NB4 (cell line): ENCODE measurements at regions not wholly inside any gene's neighbourhood (a gene's known extent, or its start where the extent isn't known, plus 50 kb on each side); places are given as distances from the start of the nearest gene placed in this dataset.

ENCODE experiments used
- DNase-seq: peaks from one replicate; pipeline ENCODE4 v3.0.0; 2010; ENCODE audit warnings: low read depth
- H3K4me3 ChIP-seq: one replicate; pipeline ENCODE4 v1.5.1; 2011; ENCODE audit warnings: mild to moderate bottlenecking, low read depth, low read length, moderate library complexity
- MYC ChIP-seq: IDR thresholded peaks from 2 replicates; pipeline ENCODE4 v1.6.1; 2011; ENCODE audit warnings: low read depth, low read length
- POLR2A ChIP-seq: IDR thresholded peaks from 2 replicates; pipeline ENCODE4 v1.6.1; 2011; ENCODE audit warnings: mild to moderate bottlenecking; ENCODE audit not compliant: insufficient read length; ENCODE audit errors: extremely low read depth
- TF ChIP-seq, protein P1 (sequence below): IDR thresholded peaks from 2 replicates; pipeline ENCODE4 v1.6.1; 2011; ENCODE audit warnings: low read depth, low read length
- TF ChIP-seq, protein P2 (sequence below): IDR thresholded peaks from one replicate; pipeline ENCODE4 v1.5.1; 2012; ENCODE audit warnings: low read depth, low read length

DNA sequence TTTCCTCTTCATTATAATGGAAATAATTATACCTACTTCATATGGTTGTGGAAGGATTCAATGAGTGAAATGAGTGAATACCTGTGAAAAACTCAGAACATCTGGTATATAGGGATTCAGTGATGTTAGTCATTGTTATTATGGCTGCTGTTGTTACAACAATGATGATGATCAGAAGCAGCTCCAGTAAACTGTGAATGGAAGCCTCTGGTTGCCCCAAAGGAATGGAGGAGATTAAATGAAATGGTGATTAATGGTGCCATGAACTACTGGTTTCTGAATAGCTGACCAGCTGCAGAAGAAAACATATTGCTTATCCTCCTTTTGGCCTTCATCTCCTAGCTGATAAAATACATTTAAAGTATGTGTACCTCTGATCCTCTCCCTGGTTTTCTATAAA lies 372.0 kb downstream of the ARHGEF28 start:
- DNase-seq: no peak
- H3K4me3 ChIP-seq: no peak overlapping the region
- no peak for TF ChIP-seq POLR2A
- TF ChIP-seq, protein P1, sequence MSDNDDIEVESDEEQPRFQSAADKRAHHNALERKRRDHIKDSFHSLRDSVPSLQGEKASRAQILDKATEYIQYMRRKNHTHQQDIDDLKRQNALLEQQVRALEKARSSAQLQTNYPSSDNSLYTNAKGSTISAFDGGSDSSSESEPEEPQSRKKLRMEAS: no peak
- TF ChIP-seq MYC: no peak

DNA sequence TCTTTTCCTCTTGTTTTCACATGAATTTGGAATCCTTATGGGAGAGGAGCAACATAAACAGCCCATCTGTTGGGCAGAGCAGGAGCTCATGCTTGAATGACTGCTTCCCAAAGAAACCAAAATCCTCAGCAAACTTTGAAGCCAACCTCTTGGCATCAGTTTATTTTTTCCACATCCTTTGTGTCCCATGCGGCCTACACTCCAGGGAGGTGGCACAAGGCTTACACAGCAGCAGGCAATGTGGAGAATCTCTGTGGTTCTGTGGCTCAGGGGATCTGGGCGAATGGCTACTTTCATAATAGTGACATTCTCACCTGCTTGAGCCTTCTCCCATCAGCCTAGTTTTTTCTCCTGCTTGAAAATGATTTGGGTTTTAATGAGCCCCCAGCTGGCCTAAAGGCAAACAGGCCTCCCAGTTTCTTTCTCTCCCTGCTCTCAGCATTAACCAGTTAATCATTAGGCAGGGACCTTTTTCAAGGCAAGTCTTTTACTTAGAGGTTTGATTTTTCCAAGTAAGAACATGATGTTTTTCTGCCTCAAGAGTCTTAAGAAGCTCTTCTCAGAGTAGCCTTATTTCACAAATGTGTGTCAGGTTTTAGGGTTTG lies 370.3 kb downstream of the ARHGEF28 start:
- no peak for DNase-seq
- no peak overlapping the region for H3K4me3 ChIP-seq
- TF ChIP-seq, protein P2, sequence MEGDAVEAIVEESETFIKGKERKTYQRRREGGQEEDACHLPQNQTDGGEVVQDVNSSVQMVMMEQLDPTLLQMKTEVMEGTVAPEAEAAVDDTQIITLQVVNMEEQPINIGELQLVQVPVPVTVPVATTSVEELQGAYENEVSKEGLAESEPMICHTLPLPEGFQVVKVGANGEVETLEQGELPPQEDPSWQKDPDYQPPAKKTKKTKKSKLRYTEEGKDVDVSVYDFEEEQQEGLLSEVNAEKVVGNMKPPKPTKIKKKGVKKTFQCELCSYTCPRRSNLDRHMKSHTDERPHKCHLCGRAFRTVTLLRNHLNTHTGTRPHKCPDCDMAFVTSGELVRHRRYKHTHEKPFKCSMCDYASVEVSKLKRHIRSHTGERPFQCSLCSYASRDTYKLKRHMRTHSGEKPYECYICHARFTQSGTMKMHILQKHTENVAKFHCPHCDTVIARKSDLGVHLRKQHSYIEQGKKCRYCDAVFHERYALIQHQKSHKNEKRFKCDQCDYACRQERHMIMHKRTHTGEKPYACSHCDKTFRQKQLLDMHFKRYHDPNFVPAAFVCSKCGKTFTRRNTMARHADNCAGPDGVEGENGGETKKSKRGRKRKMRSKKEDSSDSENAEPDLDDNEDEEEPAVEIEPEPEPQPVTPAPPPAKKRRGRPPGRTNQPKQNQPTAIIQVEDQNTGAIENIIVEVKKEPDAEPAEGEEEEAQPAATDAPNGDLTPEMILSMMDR: no peak

DNA sequence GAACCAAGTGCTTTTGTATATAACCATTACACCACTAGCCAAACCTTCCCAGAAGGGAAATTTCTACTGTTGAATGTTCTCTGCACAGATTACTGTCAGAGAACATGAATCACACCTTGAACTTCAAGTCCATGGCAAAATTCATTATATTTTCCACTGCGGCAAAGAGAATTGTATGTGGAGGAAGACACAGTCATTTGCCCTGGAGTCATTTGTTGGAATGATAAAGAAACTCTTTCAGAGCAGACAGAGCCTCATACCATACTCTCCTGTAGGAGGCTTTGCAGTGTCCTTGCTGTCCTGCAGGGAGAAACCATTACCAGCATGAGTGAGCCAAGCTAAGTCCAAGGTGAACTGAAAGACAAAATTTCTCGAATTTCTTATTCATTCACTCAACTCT lies 369.0 kb downstream of the ARHGEF28 start:
- no peak for DNase-seq
- TF ChIP-seq, protein P1: no peak
- TF ChIP-seq MYC (no peak), POLR2A (no peak)
- TF ChIP-seq, protein P2: no peak
- H3K4me3 ChIP-seq: no peak overlapping the region
